GM12875 (cell line): ENCODE measurements at regions not wholly inside any gene's neighbourhood (a gene's known extent, or its start where the extent isn't known, plus 50 kb on each side); places are given as distances from the start of the nearest gene placed in this dataset.
"Not testable (repeated sequence)": the region's sequence is repeated elsewhere in the genome, so short reads cannot be mapped to it uniquely, and the experiment has no call there.

Experiments
- H3K4me3 ChIP-seq: one replicate; pipeline ENCODE4 v1.5.1; 2011; ENCODE audit warnings: low read depth, low read length, control low read depth
- CTCF ChIP-seq: IDR thresholded peaks from 2 replicates; pipeline ENCODE4 v1.5.1; 2011; ENCODE audit warnings: low read depth, mild to moderate bottlenecking, control low read depth, inconsistent platforms, low read length, moderate library complexity, borderline replicate concordance; ENCODE audit not compliant: insufficient read depth

GRCh38 chr2:236834284-236834683 is 251.4 kb upstream of the COPS8 start:
- no peak for TF ChIP-seq CTCF
- H3K4me3 ChIP-seq = no peak overlapping the region

- no peak overlapping the region for H3K4me3 ChIP-seq
- no peak for TF ChIP-seq CTCF
Measured at GRCh38 chr2:236835307-236836024, 250.2 kb upstream of the COPS8 start.

- not testable (repeated sequence) for H3K4me3 ChIP-seq
Measured at GRCh38 chr2:236836028-236836427, 249.7 kb upstream of the COPS8 start.

GRCh38 chr2:236840215-236840614 is 245.5 kb upstream of the COPS8 start:
- H3K4me3 ChIP-seq = no peak overlapping the region
- TF ChIP-seq CTCF = no peak

GRCh38 chr2:236840857-236841256 is 244.8 kb upstream of the COPS8 start:
- H3K4me3 ChIP-seq = no peak overlapping the region
- TF ChIP-seq CTCF = no peak

- no peak overlapping the region for H3K4me3 ChIP-seq
- no peak for TF ChIP-seq CTCF
Measured at GRCh38 chr2:236841389-236841788, 244.3 kb upstream of the COPS8 start.

GRCh38 chr2:236843161-236843968 is 242.3 kb upstream of the COPS8 start:
- TF ChIP-seq CTCF = no peak

More at GRCh38 chr2:236843161-236843968, 242.3 kb upstream of the COPS8 start:
- no peak overlapping the region for H3K4me3 ChIP-seq
